K562 (cell line): ENCODE measurements at regions not wholly inside any gene's neighbourhood (a gene's known extent, or its start where the extent isn't known, plus 50 kb on each side); places are given as distances from the start of the nearest gene placed in this dataset.

Experiments used
- ATAC-seq: fragments of 200-7000 bp; cut with Tn5 transposase; 3 replicates; pipeline ENCODE4 v1.9.1; 2020; ENCODE audit warnings: moderate library complexity
- BruUV-seq: library from RNA; stranded (reverse); fragments of 400-500 nt; replicated peaks from 2 replicates; lab custom pipeline; 2021; lab: Mats Ljungman, UMichigan
- CTCF ChIA-PET: fragments of 300-600 bp; formaldehyde crosslinking; extraction: SDS; loops from one replicate; lab custom pipeline; 2021; ENCODE audit warnings: low intra/inter-chr PET ratio; lab: Yijun Ruan, JAX
- POLR2A ChIA-PET: fragments of 300-600, 350-650 bp; sonication (Branson Sonifier 250); formaldehyde crosslinking; extraction: SDS; loops from one replicate; lab custom pipeline; 2021; ENCODE audit warnings: antibody characterized with exemption, inconsistent platforms; lab: Yijun Ruan, JAX
- DNase-seq, 4 experiments: peaks; one replicate each; pipeline versions ENCODE4 v3.0.0 to v3.0.0-alpha.2; 2011 to 2018; ENCODE audit warnings: low spot score in 3 of 4, mixed read lengths in 3 of 4; ENCODE audit errors: extremely low read depth in 1 of 4
- FAIRE-seq: peaks from 2 replicates; lab custom pipeline; 2011; peaks lifted over from hg19 to GRCh38; lab: Jason Lieb, UNC
- H2AFZ ChIP-seq: 2 replicates; pipeline ENCODE4 v1.6.0; 2011; ENCODE audit warnings: low read depth, low read length, control low read depth, inconsistent platforms
- H3K27ac ChIP-seq: fragments of 200-600 bp; 3 replicates; pipeline ENCODE4 v1.8.0; 2011; ENCODE audit warnings: low read depth, mild to moderate bottlenecking, control low read depth, inconsistent platforms, low read length, moderate library complexity, mixed read lengths; ENCODE audit errors: extremely low read depth
- H3K27me3 ChIP-seq, 2 experiments: fragments of 300-600 bp in 1 of 2; 2 replicates in 1 of 2; 3 replicates in 1 of 2; pipeline versions ENCODE4 v1.6.0 to v1.8.0; 2011; ENCODE audit warnings: inconsistent platforms in 2 of 2, low read length in 2 of 2, mild to moderate bottlenecking in 1 of 2, mixed read lengths in 1 of 2, moderate library complexity in 1 of 2; ENCODE audit not compliant: control insufficient read depth in 2 of 2, insufficient read depth in 2 of 2
- H3K36me3 ChIP-seq: fragments of 300-600 bp; 3 replicates; pipeline ENCODE4 v1.8.0; 2011; ENCODE audit warnings: mild to moderate bottlenecking, low read length, inconsistent platforms; ENCODE audit not compliant: control insufficient read depth, insufficient read depth
- H3K4me1 ChIP-seq, 2 experiments: fragments of 200-600 bp in 1 of 2; replicated peaks in 1 of 2; 2 replicates in 1 of 2; 3 replicates in 1 of 2; pipeline versions ENCODE4 v1.5.1 to v1.8.0; 2011; ENCODE audit warnings: inconsistent platforms in 2 of 2, low read length in 2 of 2, mild to moderate bottlenecking in 1 of 2, mixed read lengths in 1 of 2, moderate library complexity in 1 of 2; ENCODE audit not compliant: control insufficient read depth in 2 of 2, insufficient read depth in 2 of 2
- H3K4me2 ChIP-seq: 2 replicates; pipeline ENCODE4 v1.6.1; 2011; ENCODE audit warnings: low read length, control low read depth, inconsistent platforms, mixed read lengths; ENCODE audit not compliant: insufficient read depth
- H3K4me3 ChIP-seq: fragments of 200-600 bp; sonication (generic), shearing (Covaris generic); 2 replicates; pipeline ENCODE4 v1.5.1; 2016; ENCODE audit warnings: control low read depth, inconsistent platforms
- H3K79me2 ChIP-seq: fragments of 200-600 bp; 3 replicates; pipeline ENCODE4 v1.8.0; 2011; ENCODE audit warnings: low read length, inconsistent platforms; ENCODE audit not compliant: control insufficient read depth, insufficient read depth
- H3K9ac ChIP-seq, 2 experiments: 2 replicates each; pipeline versions ENCODE4 v1.6.0 to v1.6.1; 2011; ENCODE audit warnings: low read depth in 2 of 2, low read length in 2 of 2, control low read depth in 1 of 2, inconsistent platforms in 1 of 2, mild to moderate bottlenecking in 1 of 2, mixed read lengths in 1 of 2; ENCODE audit not compliant: insufficient read depth in 1 of 2
- H3K9me1 ChIP-seq: one replicate; pipeline ENCODE4 v1.6.0; 2011; ENCODE audit warnings: inconsistent platforms, mild to moderate bottlenecking, low read length, moderate library complexity; ENCODE audit not compliant: control insufficient read depth, insufficient read depth
- H3K9me3 ChIP-seq: replicated peaks from 2 replicates; pipeline ENCODE4 v1.5.1; 2011; ENCODE audit warnings: low read depth, low read length, inconsistent platforms; ENCODE audit not compliant: control insufficient read depth, insufficient read depth
- H4K20me1 ChIP-seq: replicated peaks from 2 replicates; pipeline ENCODE4 v1.6.1; 2011; ENCODE audit warnings: low read length, inconsistent platforms, mixed read lengths; ENCODE audit not compliant: control insufficient read depth, insufficient read depth
- CBFA2T2 ChIP-seq: fragments of 450-650 bp; conservative IDR thresholded peaks from 2 replicates; pipeline ENCODE4 v1.6.1; 2017; ENCODE audit warnings: mild to moderate bottlenecking
- NR2F6 ChIP-seq: fragments of 450-650 bp; formaldehyde crosslinking; IDR thresholded peaks from 2 replicates; pipeline ENCODE4 v1.4.0; 2020; ENCODE audit warnings: mild to moderate bottlenecking
- PRMT5 ChIP-seq: sonication (generic); formaldehyde crosslinking; IDR thresholded peaks from 2 replicates; pipeline ENCODE4 v1.5.0; 2020; ENCODE audit warnings: missing genetic modification reagents
- SAFB2 ChIP-seq: fragments of 200-400 bp; formaldehyde crosslinking; IDR thresholded peaks from 2 replicates; pipeline ENCODE4 v1.6.1; 2018; ENCODE audit warnings: borderline replicate concordance, low read length, low read depth, moderate library complexity; ENCODE audit not compliant: severe bottlenecking
- SRSF1 ChIP-seq: fragments of 200-400 bp; formaldehyde crosslinking; IDR thresholded peaks from 2 replicates; pipeline ENCODE4 v1.6.1; 2017; ENCODE audit warnings: mild to moderate bottlenecking, low read depth, low read length, moderate library complexity
- ZBED1 ChIP-seq: IDR thresholded peaks from 2 replicates; pipeline ENCODE4 v1.6.1; 2014
- ZNF133 ChIP-seq: fragments of 250-450 bp; sonication (Bioruptor Pico); IDR thresholded peaks from 2 replicates; pipeline ENCODE4 v1.4.0; 2020; ENCODE audit warnings: mild to moderate bottlenecking
- ZNF324 ChIP-seq: fragments of 250-450 bp; sonication (Bioruptor Pico); IDR thresholded peaks from 2 replicates; pipeline ENCODE4 v1.4.0; 2020; ENCODE audit warnings: mild to moderate bottlenecking
- ZNF444 ChIP-seq: fragments of 250-450 bp; sonication (Bioruptor Pico); IDR thresholded peaks from 2 replicates; pipeline ENCODE4 v1.4.0; 2020; ENCODE audit warnings: mild to moderate bottlenecking, moderate library complexity
- ZNF79 ChIP-seq: fragments of 250-450 bp; sonication (Bioruptor Pico); IDR thresholded peaks from 2 replicates; pipeline ENCODE4 v1.4.0; 2020; ENCODE audit warnings: low read depth, mild to moderate bottlenecking, moderate library complexity
- WGBS: fragments of 100-300 bp; shearing (Covaris generic); methylation state at CpG from one replicate; pipeline ENCODE4 v1.1.6; 2016; ENCODE audit warnings: low coverage, mixed read lengths; ENCODE audit not compliant: insufficient coverage; ENCODE audit errors: missing lambda C conversion rate; 5-methylcytosine and 5-hydroxymethylcytosine counted together
- in situ Hi-C: fragments of 300-500 bp; cut with MboI; formaldehyde crosslinking; loops from 4 replicates; pipeline ENCODE4 v1.15.0; 2018; ENCODE audit warnings: inconsistent platforms, mixed read lengths
- intact Hi-C: fragments of 100-400 bp; cut with micrococcal nuclease; formaldehyde crosslinking; loops from 2 replicates; pipeline ENCODE4 v1.14.2; 2022
- TF ChIP-seq, protein P1 (sequence below), 3 experiments: fragments of 200-800 bp in 1 of 3; sonication (Bioruptor generic) in 1 of 3; sonication (generic) in 1 of 3; formaldehyde crosslinking in 1 of 3; IDR thresholded peaks; 2 replicates each; pipeline versions ENCODE4 v1.6.1 to v1.8.0; 2016 to 2022; ENCODE audit warnings: mild to moderate bottlenecking in 2 of 3, missing compliant biosample characterization in 2 of 3, missing genetic modification characterization in 2 of 3, missing genetic modification reagents in 1 of 3

DNA sequence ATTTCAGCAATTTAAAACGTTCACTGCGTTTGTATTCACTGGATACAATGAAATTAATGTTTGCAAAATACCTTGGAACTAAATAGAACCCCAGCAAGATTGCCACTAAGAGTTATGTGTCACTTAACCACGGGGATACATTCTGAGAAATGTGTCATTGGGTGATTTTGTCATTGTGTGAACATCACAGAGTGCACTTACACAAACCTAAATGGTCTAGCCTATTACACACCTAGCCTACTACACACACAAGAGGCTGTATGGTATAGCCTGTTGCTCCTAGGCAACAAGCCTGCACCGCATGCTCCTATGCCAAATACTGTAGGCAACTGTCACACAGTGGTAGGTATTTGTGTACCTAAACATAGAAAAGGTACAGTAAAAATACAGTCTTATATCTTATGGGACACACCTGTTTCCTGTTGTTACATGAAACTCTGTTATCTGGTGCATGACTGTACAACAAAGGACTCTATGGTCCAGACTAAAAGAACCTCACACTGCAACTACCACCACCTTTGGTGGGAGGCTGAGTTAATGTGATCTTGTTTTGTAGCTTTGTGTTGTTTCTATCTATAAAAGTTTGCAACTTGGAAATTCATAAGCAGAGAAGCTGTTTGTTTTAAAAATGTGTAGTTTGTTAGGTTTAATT lies 92.2 kb upstream of the NTRK3 start:
- TF ChIP-seq ZNF79: no peak
- no peak for TF ChIP-seq CBFA2T2
- TF ChIP-seq, all 486 proteins: peak for 0
- intact Hi-C loops (no loop called here), in situ Hi-C loops (no loop called here)
- no peak overlapping the region for H3K27ac ChIP-seq
- H3K4me2 ChIP-seq: no peak overlapping the region
- H4K20me1 ChIP-seq: no peaks in the 10 kb centered on the region
- ChIA-PET POLR2A (interaction anchor here (0.8 kb wide), 1 partner anchor 397 kb away, joined by 3 read pairs; no protein-coding TSS in a partner anchor), CTCF (no interaction called here)
- DNase-seq (no peak), FAIRE-seq (no peak), ATAC-seq (no peak)
- no peaks in the 10 kb centered on the region for H3K4me1 ChIP-seq
- no peak overlapping the region for H3K9ac ChIP-seq
- WGBS: 2% methylated on average over 4 of the region's 4 CpGs
- H3K9me1 ChIP-seq: no peaks in the 10 kb centered on the region
- H2AFZ ChIP-seq: no peak overlapping the region
- H3K36me3 ChIP-seq: no peaks in the 10 kb centered on the region
- H3K27me3 ChIP-seq: peaks cover 0 to 2% of the 10 kb centered on the region in 2 experiments; a peak in 1 of 5 replicates
- H3K4me3 ChIP-seq: no peak overlapping the region
- BruUV-seq: no TSS peak
- H3K9me3 ChIP-seq: no peaks in the 10 kb centered on the region
- no peaks in the 10 kb centered on the region for H3K79me2 ChIP-seq

DNA sequence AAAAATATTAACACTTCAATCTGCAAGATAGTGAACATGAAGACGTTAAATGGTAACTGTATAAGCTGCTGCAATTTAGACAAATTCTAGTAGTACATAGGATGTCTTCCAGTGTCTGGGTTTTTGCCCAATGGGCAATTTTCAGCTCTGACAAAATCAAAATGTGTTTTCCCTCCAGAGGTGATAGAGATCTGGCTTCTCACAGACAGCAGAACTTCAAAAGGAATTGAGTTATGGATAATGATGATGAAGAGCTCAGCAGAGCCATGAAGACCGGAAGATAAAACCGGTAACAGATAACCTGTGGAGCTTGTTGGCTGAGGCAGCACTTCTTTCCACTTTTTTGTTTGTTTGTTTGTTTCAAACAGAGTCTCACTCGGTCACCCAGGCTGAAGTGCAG lies 89.4 kb upstream of the NTRK3 start:
- H3K79me2 ChIP-seq: no peaks in the 10 kb centered on the region
- no TSS peak for BruUV-seq
- H3K9ac ChIP-seq: no peak overlapping the region
- CTCF ChIA-PET: no interaction called here
- H3K9me1 ChIP-seq: no peaks in the 10 kb centered on the region
- no peaks in the 10 kb centered on the region for H3K36me3 ChIP-seq
- no peaks in the 10 kb centered on the region for H4K20me1 ChIP-seq
- no peaks in the 10 kb centered on the region for H3K9me3 ChIP-seq
- H3K27me3 ChIP-seq: peaks cover 0 to 2% of the 10 kb centered on the region in 2 experiments; a peak in 1 of 5 replicates
- no peak overlapping the region for H3K4me3 ChIP-seq
- H3K4me1 ChIP-seq: no peaks in the 10 kb centered on the region
- POLR2A ChIA-PET: interaction anchor here (1.2 kb wide), 1 partner anchor 9 kb away, joined by 3 read pairs; no protein-coding TSS in a partner anchor
- DNase-seq (no peak), ATAC-seq (no peak), FAIRE-seq (no peak)
- no peak overlapping the region for H2AFZ ChIP-seq
- no peak overlapping the region for H3K4me2 ChIP-seq
- intact Hi-C loops: no loop called here
- in situ Hi-C loops: no loop called here
- no peak overlapping the region for H3K27ac ChIP-seq
- WGBS: 5% methylated on average over 4 of the region's 4 CpGs
- TF ChIP-seq ZNF324 (CRISPR knock-in tag): no peak
- no peak for TF ChIP-seq ZNF444 (CRISPR knock-in tag)
- TF ChIP-seq, protein P1, sequence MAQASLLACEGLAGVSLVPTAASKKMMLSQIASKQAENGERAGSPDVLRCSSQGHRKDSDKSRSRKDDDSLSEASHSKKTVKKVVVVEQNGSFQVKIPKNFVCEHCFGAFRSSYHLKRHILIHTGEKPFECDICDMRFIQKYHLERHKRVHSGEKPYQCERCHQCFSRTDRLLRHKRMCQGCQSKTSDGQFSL (CRISPR knock-in tag; IDR thresholded peaks at IDR 0.05): no peak
- TF ChIP-seq, protein P1 (tag; IDR thresholded peaks at IDR 0.05): no peak
- no peak for TF ChIP-seq NR2F6 (CRISPR knock-in tag)
- no peak for TF ChIP-seq PRMT5 (CRISPR knock-in tag)
- TF ChIP-seq ZNF133 (CRISPR knock-in tag): no peak
- no peak for TF ChIP-seq ZBED1
- TF ChIP-seq SAFB2: no peak
- no peak for TF ChIP-seq SRSF1
